GM12872 (cell line): ENCODE measurements at regions not wholly inside any gene's neighbourhood (a gene's known extent, or its start where the extent isn't known, plus 50 kb on each side); places are given as distances from the start of the nearest gene placed in this dataset.

ENCODE experiments used
- TF ChIP-seq, protein P1 (sequence below): IDR thresholded peaks from 3 replicates; pipeline ENCODE4 v1.5.1; 2011; ENCODE audit warnings: low read depth, mild to moderate bottlenecking, low read length, moderate library complexity; ENCODE audit not compliant: insufficient read depth

DNA sequence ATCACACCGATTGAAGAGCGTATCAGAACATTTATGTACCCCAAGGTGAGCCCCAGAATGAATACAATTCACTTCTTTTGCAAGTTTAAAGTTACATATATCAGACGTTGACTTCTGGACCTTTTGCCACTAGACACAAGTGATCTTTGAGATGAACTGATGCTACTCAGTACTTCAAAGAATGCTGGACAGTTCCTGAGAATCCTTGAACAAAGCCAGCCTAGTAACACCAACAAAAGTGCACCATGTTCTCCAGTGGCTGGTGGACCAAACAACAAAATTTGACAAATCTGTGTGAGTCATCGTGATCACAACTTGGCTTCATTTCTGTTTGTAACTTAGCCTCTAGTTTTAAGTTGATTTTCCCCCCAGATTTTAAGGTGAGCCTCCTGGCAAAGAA lies 355.7 kb downstream of the SOX2 start:
- TF ChIP-seq, protein P1, sequence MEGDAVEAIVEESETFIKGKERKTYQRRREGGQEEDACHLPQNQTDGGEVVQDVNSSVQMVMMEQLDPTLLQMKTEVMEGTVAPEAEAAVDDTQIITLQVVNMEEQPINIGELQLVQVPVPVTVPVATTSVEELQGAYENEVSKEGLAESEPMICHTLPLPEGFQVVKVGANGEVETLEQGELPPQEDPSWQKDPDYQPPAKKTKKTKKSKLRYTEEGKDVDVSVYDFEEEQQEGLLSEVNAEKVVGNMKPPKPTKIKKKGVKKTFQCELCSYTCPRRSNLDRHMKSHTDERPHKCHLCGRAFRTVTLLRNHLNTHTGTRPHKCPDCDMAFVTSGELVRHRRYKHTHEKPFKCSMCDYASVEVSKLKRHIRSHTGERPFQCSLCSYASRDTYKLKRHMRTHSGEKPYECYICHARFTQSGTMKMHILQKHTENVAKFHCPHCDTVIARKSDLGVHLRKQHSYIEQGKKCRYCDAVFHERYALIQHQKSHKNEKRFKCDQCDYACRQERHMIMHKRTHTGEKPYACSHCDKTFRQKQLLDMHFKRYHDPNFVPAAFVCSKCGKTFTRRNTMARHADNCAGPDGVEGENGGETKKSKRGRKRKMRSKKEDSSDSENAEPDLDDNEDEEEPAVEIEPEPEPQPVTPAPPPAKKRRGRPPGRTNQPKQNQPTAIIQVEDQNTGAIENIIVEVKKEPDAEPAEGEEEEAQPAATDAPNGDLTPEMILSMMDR = no peak

DNA sequence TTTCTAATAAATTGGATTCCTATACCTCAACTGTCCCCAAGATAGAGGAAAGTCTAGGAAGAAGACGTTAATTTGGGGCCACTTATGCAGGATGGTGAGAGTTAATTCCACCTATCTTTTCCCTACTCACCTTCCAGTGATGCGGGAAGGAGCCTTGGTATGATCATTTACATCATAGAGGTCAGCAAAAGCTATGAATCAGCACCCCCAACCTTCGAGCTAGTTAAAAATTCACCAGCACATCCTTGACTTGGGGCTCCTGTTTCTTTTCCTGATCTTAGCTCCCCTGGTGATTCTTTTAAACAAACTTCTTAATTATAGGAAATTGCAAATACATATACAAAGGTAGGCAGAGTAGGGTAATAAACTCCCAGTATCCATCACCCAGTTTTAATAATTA lies 366.6 kb downstream of the SOX2 start:
- TF ChIP-seq, protein P1 = no peak

DNA sequence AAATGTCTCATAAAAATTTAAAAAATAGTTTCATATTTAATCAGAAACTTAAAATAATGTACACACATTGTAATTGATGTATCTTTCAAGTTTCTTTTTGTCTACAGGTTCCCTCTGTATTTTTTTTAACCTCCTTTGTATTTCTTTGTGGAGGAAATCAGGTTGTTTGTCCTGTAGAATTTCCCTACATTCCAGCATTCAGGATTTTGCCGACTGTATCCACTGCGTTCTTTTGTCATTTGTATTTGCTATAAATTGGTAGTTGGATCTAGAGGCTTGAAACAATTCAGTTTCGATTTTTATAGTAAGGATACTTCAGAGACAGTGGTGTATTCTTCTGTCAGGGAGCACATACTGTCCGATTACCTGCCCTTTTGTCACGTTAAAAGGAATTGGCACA lies 367.2 kb downstream of the SOX2 start:
- TF ChIP-seq, protein P1 = no peak

GRCh38 chr3:182081096-182081495 lies 369.4 kb downstream of the SOX2 start:
- TF ChIP-seq, protein P1 = no peak

- TF ChIP-seq, protein P1 = no peak
These were observed 371.4 kb downstream of the SOX2 start for GRCh38 chr3:182083112-182083511.

DNA sequence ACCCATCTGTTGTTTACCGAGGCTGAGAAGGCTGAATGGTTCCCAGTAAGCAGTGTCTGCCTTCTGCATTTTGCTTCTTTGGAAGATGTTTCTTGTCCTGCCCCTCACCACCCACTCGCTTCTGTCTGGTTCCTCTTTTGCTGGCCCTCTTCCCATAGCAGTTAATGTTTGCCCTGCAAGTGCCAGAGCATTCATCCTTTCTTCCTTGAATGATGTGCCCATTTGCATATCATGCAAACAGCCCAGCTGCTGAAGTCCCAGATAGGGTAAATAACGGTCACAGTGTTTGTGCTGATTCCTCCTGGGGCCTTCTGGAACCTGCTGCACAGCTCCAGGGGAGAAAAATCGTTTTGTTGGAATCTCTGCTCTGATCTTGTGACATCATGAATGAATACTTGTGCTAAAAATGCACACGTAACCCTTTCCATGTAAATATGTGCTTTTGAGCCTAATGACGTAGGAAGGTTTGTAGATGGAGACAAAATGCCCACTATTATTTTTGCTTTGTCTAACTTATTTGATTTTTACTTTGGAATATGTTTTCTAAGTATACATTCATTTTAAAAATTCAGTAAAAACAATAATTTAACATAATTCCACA lies 381.0 kb downstream of the SOX2 start:
- TF ChIP-seq, protein P1 = no peak

DNA sequence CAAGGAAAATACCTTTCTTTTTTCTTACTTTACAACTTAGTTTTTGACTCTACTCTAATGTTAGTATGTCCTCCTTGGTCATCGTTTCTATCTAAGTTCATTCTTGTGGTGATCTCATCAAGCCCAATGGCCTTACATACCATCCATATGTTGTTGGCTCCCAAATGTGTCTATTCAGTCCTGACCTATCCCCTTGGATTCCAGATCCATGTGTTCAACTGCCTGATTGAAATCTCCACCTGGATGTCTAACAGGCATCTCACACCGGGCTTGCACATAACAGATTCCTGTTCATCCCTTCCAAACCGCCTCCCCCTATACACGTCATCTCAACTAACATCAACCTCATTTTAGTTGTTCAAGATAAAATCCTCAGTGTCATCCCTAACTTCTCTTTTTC lies 382.6 kb downstream of the SOX2 start:
- TF ChIP-seq, protein P1 = no peak
